Neural progenitor cell (in vitro differentiated cells): ENCODE measurements at regions not wholly inside any gene's neighbourhood (a gene's known extent, or its start where the extent isn't known, plus 50 kb on each side); places are given as distances from the start of the nearest gene placed in this dataset.

ENCODE experiments used
- EZH2 ChIP-seq: fragments of 200-600 bp; sonication (generic); IDR thresholded peaks from 2 replicates; pipeline ENCODE4 v1.6.1; 2017; ENCODE audit warnings: antibody characterized with exemption, mild to moderate bottlenecking, moderate library complexity
- TF ChIP-seq, protein P1 (sequence below): fragments of 200-600 bp; sonication (generic); IDR thresholded peaks from 2 replicates; pipeline ENCODE4 v1.5.1; 2017; ENCODE audit warnings: antibody characterized with exemption, mild to moderate bottlenecking

DNA sequence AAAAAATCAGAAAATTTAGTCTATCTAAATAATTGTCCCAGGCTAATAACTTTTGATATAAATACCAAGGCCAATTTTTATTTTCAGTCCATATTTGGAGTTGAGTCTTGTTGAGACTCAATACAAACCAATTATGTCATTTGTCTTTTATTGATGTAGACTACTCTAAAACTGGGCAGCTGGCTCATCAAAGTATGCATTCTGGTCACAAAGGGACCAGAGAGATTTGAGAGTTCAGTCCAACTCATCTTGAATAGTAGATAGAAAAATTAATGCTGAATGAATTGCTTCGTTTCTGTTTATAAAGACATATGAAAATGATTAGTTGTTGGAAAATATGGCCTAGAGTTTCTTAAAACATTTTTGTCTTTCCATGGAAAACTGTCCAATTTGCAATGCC is 412.5 kb upstream of the KLHL4 start:
- TF ChIP-seq EZH2 = no peak
- TF ChIP-seq, protein P1, sequence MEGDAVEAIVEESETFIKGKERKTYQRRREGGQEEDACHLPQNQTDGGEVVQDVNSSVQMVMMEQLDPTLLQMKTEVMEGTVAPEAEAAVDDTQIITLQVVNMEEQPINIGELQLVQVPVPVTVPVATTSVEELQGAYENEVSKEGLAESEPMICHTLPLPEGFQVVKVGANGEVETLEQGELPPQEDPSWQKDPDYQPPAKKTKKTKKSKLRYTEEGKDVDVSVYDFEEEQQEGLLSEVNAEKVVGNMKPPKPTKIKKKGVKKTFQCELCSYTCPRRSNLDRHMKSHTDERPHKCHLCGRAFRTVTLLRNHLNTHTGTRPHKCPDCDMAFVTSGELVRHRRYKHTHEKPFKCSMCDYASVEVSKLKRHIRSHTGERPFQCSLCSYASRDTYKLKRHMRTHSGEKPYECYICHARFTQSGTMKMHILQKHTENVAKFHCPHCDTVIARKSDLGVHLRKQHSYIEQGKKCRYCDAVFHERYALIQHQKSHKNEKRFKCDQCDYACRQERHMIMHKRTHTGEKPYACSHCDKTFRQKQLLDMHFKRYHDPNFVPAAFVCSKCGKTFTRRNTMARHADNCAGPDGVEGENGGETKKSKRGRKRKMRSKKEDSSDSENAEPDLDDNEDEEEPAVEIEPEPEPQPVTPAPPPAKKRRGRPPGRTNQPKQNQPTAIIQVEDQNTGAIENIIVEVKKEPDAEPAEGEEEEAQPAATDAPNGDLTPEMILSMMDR = no peak
